GM18909 (cell line): ENCODE measurements at regions not wholly inside any gene's neighbourhood (a gene's known extent, or its start where the extent isn't known, plus 50 kb on each side); places are given as distances from the start of the nearest gene placed in this dataset.
"Not testable (repeated sequence)": the region's sequence is repeated elsewhere in the genome, so short reads cannot be mapped to it uniquely, and the experiment has no call there.

ENCODE experiments used
- ATAC-seq: cut with Tn5 transposase; IDR thresholded peaks from one replicate; pipeline ENCODE4 v1.9.1; 2021; ENCODE audit warnings: mild to moderate bottlenecking; ENCODE audit not compliant: unreplicated experiment, poor library complexity

DNA sequence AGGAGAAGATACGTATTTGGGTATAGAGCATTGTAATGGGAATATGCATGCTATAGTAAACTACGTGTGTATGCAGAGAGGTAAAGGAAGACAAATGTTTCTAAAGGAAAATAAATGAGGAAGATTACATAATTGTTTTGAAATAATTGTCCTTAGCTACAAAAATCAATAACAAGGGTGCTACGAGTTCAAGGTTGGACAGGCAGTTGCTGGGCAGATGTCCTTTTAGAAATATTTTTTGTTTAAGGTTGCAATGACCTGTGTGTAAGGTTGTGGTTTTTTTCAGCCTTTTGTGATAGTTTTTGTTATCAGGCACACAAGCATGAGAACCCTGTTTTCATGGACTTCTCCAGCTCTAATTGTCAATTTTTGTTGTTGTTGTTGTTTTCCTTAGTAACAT is 1304.1 kb upstream of the CHAC2 start:
- no peak for ATAC-seq

- no peak for ATAC-seq
Measured at GRCh38 chr2:52456561-52457377, 1310.8 kb upstream of the CHAC2 start.

GRCh38 chr2:52454962-52455361 is 1312.6 kb upstream of the CHAC2 start:
- no peak for ATAC-seq

DNA sequence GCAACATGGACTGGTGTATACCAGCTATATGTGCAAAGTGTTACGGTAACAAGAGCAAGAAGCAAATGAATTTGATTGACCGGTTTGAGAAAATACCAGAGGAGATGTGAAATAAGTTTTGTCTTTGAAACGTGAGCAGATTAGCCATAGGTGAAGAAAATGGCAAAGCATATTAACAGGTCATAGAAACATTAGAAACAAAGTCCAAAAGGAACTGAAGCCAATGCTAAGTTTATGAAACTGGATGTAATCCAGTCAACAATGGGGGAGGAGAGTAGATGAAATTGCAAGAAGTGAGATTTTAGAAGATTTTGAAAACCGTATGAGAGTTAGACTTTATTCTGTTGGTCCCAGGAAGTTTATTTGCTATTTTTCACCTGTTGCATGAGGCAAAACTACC is 1315.4 kb upstream of the CHAC2 start:
- no peak for ATAC-seq

- no peak for ATAC-seq
Measured at GRCh38 chr2:52445686-52446085, 1321.9 kb upstream of the CHAC2 start.

DNA sequence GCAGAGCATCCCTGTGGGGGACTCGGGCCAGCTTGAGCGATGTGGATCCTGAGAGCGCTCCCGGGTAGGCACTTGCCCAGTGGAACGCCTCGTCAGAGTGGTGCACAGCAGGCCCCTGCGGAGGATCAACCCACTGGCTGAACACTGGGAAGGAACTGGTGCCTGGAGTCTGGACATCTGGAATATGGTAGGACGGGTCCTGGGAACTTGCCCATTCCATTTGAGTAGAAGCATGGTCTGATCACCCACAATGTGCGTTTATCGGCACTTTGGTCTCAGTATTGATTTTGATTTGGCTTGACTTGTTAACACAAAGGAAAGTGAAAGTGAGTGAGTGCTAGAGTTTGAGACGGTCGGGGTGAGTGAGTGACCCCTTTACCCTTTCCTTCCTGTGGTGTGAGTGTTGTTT is 1336.2 kb upstream of the CHAC2 start:
- no peak for ATAC-seq

GRCh38 chr2:52429740-52430139 is 1337.9 kb upstream of the CHAC2 start:
- no peak for ATAC-seq

GRCh38 chr2:52429171-52429570 is 1338.4 kb upstream of the CHAC2 start:
- ATAC-seq = no peak

DNA sequence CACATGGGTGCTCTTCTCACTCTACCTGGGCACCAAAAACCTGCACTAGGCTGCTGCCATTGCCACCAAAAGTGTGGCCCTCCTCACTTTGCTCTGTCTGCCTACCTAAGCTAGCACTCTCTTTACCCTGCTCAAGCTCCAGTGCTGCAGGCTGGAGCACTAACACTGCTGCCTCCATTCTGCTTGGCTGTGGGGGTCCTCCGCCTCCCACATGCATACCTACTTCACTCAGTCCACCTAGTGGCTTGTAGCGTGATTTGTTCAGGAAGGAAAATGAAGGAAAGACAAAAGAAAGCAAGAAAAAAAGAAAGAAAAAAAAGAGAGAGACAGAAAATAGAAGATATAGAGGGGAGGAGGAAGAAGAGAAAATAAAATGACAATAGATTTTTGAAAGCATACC is 1339.4 kb upstream of the CHAC2 start:
- ATAC-seq = no peak

GRCh38 chr2:52423655-52424054 is 1343.9 kb upstream of the CHAC2 start:
- no peak for ATAC-seq

DNA sequence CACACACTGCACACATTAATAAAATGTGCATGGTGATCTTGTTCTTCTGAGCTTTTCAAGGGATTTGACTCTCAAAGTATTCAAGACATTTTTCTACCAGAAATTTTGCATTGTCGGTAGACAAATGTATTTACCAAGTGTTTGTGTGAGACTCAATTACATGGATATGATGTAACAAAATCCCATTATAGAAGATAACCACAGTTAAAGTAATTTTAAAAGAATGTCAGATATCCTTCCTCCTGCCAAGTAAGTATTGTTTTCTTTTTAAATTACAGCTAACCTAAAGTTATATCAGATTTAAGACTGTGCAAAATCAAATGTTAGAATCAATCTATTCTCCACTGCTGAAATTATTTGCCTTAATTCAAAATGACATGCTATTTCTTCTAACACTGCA is 1344.5 kb upstream of the CHAC2 start:
- ATAC-seq = no peak

- no peak for ATAC-seq
Measured at GRCh38 chr2:52416340-52416739, 1351.3 kb upstream of the CHAC2 start.

DNA sequence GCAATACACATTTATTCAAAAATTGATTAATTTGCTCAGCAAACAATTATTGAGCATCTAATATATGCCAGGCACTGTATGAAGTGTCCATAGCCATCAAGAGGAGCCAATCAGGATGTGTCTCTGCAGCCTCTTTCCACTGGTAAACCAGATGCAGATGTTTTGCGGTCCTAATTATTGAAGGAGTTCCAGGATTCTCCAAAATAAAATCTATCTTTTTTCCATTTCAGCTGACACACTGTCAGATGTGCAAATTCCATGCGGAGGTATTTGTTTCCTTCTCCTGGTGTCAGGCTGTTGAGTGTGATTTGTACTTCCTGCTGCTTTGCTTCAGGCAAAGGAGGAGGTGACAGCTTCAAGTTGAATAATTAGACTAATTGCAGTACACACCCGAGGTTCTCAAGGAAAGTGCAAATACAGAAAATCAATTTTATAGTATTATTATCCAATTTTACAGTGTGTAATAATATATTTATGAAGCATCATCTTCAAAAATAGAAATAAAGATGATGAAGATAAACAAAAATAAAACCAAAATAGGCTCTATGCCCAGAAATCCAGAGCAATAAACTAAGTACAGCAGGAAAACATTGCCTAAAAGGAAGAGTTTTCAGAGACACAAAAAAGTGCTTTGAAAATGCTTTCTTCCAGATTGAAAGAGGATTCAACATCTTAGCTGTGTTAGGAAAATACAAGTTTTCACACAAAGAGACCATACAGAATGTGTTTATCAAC is 1352.9 kb upstream of the CHAC2 start:
- no peak for ATAC-seq

DNA sequence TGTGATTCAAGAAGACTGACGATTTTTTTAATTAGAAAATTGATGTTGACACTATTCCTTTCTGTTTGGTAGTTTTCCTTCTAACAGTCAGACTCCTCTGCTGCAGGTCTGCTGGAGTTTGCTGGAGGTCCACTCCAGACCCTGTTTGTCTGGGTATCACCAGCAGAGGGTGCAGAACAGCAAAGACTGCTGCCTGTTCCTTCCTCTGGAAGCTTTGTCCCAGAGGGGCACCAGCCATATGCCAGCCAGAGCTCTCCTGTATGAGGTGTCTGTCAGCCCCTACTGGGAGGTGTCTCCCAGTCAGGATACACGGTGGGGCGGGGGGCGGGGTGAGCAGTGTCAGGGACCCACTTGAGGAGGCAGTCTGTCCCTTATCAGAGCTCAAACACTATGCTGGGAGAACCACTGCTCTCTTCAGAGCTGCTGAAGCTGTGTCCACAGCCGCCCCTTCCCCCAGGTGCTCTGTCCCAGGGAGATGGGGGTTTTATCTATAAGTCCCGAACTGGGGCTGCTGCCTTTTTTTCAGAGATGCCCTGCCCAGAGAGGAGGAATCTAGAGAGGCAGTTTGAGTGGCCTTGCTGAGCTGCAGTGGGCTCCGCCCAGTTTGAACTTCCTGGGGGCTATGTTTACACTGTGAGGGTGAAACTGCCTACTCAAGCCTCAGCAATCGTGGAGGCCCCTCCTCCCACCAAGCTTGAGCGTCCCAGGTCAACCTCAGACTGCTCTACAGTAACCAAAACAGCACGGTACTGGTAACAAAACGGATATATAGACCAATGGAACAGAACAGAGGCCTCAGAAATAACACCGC is 1358.1 kb upstream of the CHAC2 start:
- ATAC-seq = not testable (repeated sequence)

DNA sequence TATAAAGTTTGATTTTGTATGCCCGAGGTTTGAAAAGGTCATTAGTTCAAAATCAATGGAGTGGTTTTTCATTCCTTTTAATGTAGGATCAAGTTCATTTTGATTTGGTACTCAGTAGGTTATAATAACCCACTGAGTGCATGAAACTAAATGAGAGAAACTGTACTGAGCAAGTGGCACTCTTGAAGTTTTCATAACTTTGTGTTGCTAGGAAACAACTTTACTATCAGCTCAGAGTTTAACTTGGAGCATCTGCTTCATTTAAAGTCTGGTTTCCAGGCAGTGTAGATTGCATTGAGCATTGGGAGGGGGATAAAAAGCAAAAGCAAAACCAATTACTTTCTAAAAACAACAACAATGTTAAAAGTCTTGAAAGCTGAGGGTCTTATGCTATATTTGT is 1361.6 kb upstream of the CHAC2 start:
- ATAC-seq = no peak

DNA sequence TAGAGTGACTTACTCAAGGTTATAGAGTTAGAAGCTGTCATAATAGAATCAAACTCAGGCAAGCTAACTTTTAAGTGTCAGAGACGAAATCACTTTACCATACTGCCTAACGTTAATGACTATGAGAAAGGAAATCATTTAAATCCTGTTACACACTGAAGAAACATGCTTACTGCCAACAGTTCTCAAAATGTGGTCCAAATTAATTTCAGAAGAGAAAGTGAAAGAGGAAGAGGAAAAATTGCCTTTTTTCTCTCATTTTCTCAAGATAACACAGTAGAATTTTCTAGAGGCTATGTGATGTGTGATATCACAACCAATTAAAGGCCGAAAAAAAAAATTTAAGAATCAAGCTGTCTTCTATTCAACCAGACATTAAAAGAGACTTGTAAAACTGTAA is 1362.7 kb upstream of the CHAC2 start:
- ATAC-seq = no peak

DNA sequence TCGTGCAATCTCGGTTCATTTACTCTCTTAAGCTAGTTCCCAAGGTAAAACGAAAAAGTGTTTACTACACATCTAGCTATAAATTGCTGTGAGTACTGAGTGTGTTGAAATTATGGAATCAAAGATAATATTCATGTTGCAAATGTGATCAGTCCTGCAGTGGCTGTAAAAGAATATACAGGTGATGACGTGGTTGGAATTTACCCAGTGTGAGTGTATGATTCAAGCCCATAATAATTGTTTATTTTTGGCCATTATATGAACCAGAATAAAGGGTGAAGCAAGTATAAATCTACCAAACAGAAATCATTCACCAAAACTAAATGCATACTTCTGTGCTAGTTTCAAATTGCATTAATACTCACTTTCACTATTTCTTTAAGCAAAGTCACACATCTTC is 1363.6 kb upstream of the CHAC2 start:
- no peak for ATAC-seq

DNA sequence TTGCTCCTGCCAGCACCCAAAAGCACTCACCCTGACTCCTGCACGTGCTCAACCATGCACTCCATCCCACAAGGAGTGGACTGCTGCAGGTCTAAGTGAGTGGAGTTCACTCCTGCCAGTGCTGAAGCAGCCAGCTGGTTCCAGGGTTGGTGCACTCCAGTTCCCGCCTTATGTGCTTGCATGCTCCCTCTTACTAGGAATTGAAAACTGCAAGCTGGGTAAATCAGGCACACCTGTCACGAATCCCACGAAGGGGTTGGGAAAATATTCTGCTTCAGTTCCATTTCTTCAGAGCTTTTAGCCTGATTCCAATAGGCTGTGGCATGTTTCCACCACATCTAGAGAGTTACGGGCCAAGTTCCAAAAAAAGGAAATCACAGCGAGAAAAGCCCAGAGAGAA is 1365.5 kb upstream of the CHAC2 start:
- ATAC-seq = no peak

DNA sequence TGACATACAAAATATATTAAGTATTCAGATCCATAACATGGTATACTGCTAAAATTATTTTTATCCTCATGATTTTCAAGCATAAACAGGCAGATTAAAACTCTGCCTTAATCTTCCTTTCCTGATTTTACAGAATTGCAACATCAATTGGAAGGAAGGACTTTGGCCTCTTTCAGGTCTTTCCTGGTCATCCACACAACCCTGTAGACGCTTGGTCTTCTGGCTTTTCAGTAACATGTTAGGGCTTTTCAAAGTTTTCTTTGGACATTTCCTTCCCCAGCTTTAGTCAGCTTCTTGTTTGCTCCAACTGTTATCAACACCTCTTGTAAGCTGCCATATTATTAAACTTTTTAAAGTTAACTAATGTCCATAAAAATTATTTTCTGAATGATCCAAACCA is 1364.9 kb upstream of the NRXN1 start:
- ATAC-seq = no peak

DNA sequence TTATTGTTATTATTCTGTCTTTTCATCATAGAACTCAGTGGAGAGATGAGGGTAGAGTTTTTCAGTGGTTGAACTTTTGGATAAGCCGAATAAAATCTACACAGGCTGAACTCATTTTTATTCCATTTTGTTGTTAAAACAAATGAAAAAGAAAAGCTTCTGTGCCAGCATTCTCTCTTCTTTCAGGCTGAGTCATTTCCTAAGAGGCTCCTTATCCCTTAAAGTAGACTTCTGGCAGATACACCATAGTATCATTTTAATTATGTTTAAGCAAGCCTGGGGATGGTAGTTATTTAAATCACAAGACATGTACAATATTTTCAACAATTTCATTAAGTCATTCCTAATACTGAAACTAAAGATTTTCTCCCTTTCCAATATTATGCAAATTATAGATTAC is 1364.0 kb upstream of the NRXN1 start:
- ATAC-seq = no peak

- no peak for ATAC-seq
Measured at GRCh38 chr2:52391621-52392020, 1359.7 kb upstream of the NRXN1 start.
